PC-9 (cell line): ENCODE measurements at regions not wholly inside any gene's neighbourhood (a gene's known extent, or its start where the extent isn't known, plus 50 kb on each side); places are given as distances from the start of the nearest gene placed in this dataset.
A peak's percentile ranks its signal among the peaks of the same experiment; 100 is the strongest.

Experiments
- BruUV-seq: library from RNA; stranded (reverse); fragments of 400-500 nt; replicated peaks from 2 replicates; lab custom pipeline; 2021; lab: Mats Ljungman, UMichigan
- CTCF ChIA-PET: fragments of 300-600 bp; sonication (Branson Sonifier 250); formaldehyde crosslinking; loops from one replicate; lab custom pipeline; 2022; ENCODE audit warnings: antibody characterized with exemption; lab: Charles Lee
- POLR2A ChIA-PET: fragments of 300-600 bp; sonication (Branson Sonifier 250); formaldehyde crosslinking; loops from one replicate; lab custom pipeline; 2022; ENCODE audit warnings: antibody characterized with exemption; ENCODE audit not compliant: unreplicated experiment; lab: Charles Lee
- DNase-seq, 2 experiments: peaks; one replicate each; pipeline versions ENCODE4 v3.0.0 to v3.0.0-alpha.2; 2015 to 2022; ENCODE audit warnings: mixed read lengths in 1 of 2
- H2AFZ ChIP-seq: fragments of 200-600 bp; sonication (generic); 2 replicates; pipeline ENCODE4 v1.8.1; 2017; ENCODE audit warnings: antibody characterized with exemption
- H3F3A ChIP-seq: fragments of 200-600 bp; sonication (generic); 2 replicates; pipeline ENCODE4 v1.8.1; 2017; ENCODE audit warnings: antibody characterized with exemption, mild to moderate bottlenecking, low read depth; ENCODE audit not compliant: insufficient read depth
- H3K27ac ChIP-seq: fragments of 200-600 bp; sonication (generic); 2 replicates; pipeline ENCODE4 v1.6.1; 2016; ENCODE audit warnings: mixed run types
- H3K27me3 ChIP-seq: fragments of 200-600 bp; sonication (generic); 2 replicates; pipeline ENCODE4 v1.6.1; 2016; ENCODE audit warnings: low read depth, mixed run types; ENCODE audit not compliant: insufficient read depth
- H3K36me3 ChIP-seq: fragments of 200-600 bp; sonication (generic); 2 replicates; pipeline ENCODE4 v1.6.1; 2016; ENCODE audit warnings: low read depth, mixed run types
- H3K4me1 ChIP-seq: fragments of 200-600 bp; sonication (generic); replicated peaks from 2 replicates; pipeline ENCODE4 v1.6.1; 2016; ENCODE audit warnings: mixed run types; ENCODE audit not compliant: insufficient read depth
- H3K4me2 ChIP-seq: fragments of 200-600 bp; sonication (generic); 2 replicates; pipeline ENCODE4 v1.6.1; 2017; ENCODE audit warnings: mixed run types
- H3K4me3 ChIP-seq: fragments of 200-600 bp; sonication (generic); 2 replicates; pipeline ENCODE4 v1.6.1; 2016; ENCODE audit warnings: mixed run types
- H3K79me2 ChIP-seq: fragments of 200-600 bp; sonication (generic); 2 replicates; pipeline ENCODE4 v1.6.1; 2017; ENCODE audit warnings: low read depth, mixed run types
- H3K9me2 ChIP-seq: fragments of 200-600 bp; sonication (generic); 2 replicates; pipeline ENCODE4 v1.8.1; 2017; ENCODE audit warnings: mild to moderate bottlenecking; ENCODE audit not compliant: insufficient read depth
- H3K9me3 ChIP-seq: fragments of 200-600 bp; sonication (generic); 2 replicates; pipeline ENCODE4 v1.8.1; 2016; ENCODE audit warnings: low read depth; ENCODE audit not compliant: insufficient read depth
- H4K20me1 ChIP-seq: fragments of 200-600 bp; sonication (generic); 2 replicates; pipeline ENCODE4 v1.8.1; 2017; ENCODE audit not compliant: insufficient read depth
- CTCF ChIP-seq: fragments of 200-600 bp; sonication (generic); conservative IDR thresholded peaks from 2 replicates; pipeline ENCODE4 v1.6.1; 2017; ENCODE audit warnings: mixed run types, antibody characterized with exemption, mild to moderate bottlenecking, moderate library complexity
- EZH2 ChIP-seq: fragments of 200-600 bp; sonication (generic); IDR thresholded peaks from 2 replicates; pipeline ENCODE4 v1.8.0; 2017; ENCODE audit warnings: antibody characterized with exemption, low read depth
- intact Hi-C: fragments of 100-400 bp; cut with micrococcal nuclease; formaldehyde crosslinking; loops from one replicate; pipeline ENCODE4 v1.10.0; 2022; ENCODE audit not compliant: unreplicated experiment

GRCh38 chr12:68403711-68404110, 71.5 kb upstream of the MDM1 start:
- no peaks in the 10 kb centered on the region for H3F3A ChIP-seq
- DNase-seq = no peak
- H2AFZ ChIP-seq = no peak overlapping the region
- CTCF ChIA-PET = no interaction called here
- TF ChIP-seq CTCF (no peak), EZH2 (no peak)
- no peak overlapping the region for H3K4me2 ChIP-seq
- no peaks in the 10 kb centered on the region for H3K9me3 ChIP-seq
- no peaks in the 10 kb centered on the region for H4K20me1 ChIP-seq
- no peaks in the 10 kb centered on the region for H3K27me3 ChIP-seq
- peaks cover 20% of the 10 kb centered on the region for H3K4me1 ChIP-seq
- H3K9me2 ChIP-seq = no peaks in the 10 kb centered on the region
- H3K27ac ChIP-seq = no peak overlapping the region
- H3K36me3 ChIP-seq = no peaks in the 10 kb centered on the region
- no peaks in the 10 kb centered on the region for H3K79me2 ChIP-seq
- intact Hi-C loops = no loop called here
- BruUV-seq = no TSS peak
- no peak overlapping the region for H3K4me3 ChIP-seq
- POLR2A ChIA-PET = no interaction called here

GRCh38 chr12:68405343-68405781, 73.2 kb upstream of the MDM1 start:
- no peaks in the 10 kb centered on the region for H3K9me2 ChIP-seq
- H3K4me1 ChIP-seq = peaks cover 20% of the 10 kb centered on the region
- H3F3A ChIP-seq = no peaks in the 10 kb centered on the region
- BruUV-seq = no TSS peak
- no peaks in the 10 kb centered on the region for H3K36me3 ChIP-seq
- no peaks in the 10 kb centered on the region for H3K79me2 ChIP-seq
- no peaks in the 10 kb centered on the region for H4K20me1 ChIP-seq
- POLR2A ChIA-PET = no interaction called here
- no peak for DNase-seq
- H3K27me3 ChIP-seq = no peaks in the 10 kb centered on the region
- H2AFZ ChIP-seq = no peak overlapping the region
- TF ChIP-seq EZH2 = no peak
- TF ChIP-seq CTCF = no peak
- CTCF ChIA-PET = no interaction called here
- no peak overlapping the region for H3K27ac ChIP-seq
- peak overlapping the region; percentile 30 for H3K4me2 ChIP-seq
- intact Hi-C loops = no loop called here
- no peaks in the 10 kb centered on the region for H3K9me3 ChIP-seq
- H3K4me3 ChIP-seq = no peak overlapping the region

- DNase-seq = peak; percentile 56 to 61
- Histone ChIP-seq H3K27ac (no peak overlapping the region), H3K4me1 (peaks cover 20% of the 10 kb centered on the region), H3K79me2 (no peaks in the 10 kb centered on the region), H2AFZ (no peak overlapping the region), H3K36me3 (no peaks in the 10 kb centered on the region), H3K9me3 (no peaks in the 10 kb centered on the region), H3K4me3 (no peak overlapping the region), H3F3A (no peaks in the 10 kb centered on the region), H3K4me2 (peak overlapping the region; percentile 30), H4K20me1 (no peaks in the 10 kb centered on the region), H3K27me3 (no peaks in the 10 kb centered on the region), H3K9me2 (no peaks in the 10 kb centered on the region)
- no TSS peak for BruUV-seq
- TF ChIP-seq EZH2 (no peak), CTCF (peak; percentile 41; the same call in 1 of the 2 replicates)
- POLR2A ChIA-PET = no interaction called here
- intact Hi-C loops = no loop called here
- CTCF ChIA-PET = no interaction called here
Measured at GRCh38 chr12:68406134-68406576, 74.0 kb upstream of the MDM1 start.
